ENCODE measurements at regions not wholly inside any gene's neighbourhood (a gene's known extent, or its start where the extent isn't known, plus 50 kb on each side); places are given as distances from the start of the nearest gene placed in this dataset.

DNA sequence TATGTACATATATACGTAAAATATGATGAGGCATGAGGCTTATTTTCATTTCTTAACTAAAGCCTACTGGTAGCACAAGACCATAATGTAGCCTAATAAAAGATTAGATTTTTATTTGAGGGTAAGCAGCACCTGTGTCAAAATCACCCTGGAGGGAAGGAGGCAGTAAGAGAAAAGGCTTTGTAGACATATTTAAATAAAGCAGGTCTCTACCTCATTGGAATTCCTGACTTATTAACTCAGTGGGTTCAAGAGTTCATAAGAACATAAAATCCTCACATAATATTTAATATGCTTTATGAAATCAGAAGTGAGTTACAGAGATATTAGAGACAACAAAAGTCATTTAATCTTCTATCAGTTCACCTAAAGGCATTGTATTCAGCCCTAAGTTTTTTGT lies 261.6 kb upstream of the ANKRD50 start:
- TF ChIP-seq, protein P1, sequence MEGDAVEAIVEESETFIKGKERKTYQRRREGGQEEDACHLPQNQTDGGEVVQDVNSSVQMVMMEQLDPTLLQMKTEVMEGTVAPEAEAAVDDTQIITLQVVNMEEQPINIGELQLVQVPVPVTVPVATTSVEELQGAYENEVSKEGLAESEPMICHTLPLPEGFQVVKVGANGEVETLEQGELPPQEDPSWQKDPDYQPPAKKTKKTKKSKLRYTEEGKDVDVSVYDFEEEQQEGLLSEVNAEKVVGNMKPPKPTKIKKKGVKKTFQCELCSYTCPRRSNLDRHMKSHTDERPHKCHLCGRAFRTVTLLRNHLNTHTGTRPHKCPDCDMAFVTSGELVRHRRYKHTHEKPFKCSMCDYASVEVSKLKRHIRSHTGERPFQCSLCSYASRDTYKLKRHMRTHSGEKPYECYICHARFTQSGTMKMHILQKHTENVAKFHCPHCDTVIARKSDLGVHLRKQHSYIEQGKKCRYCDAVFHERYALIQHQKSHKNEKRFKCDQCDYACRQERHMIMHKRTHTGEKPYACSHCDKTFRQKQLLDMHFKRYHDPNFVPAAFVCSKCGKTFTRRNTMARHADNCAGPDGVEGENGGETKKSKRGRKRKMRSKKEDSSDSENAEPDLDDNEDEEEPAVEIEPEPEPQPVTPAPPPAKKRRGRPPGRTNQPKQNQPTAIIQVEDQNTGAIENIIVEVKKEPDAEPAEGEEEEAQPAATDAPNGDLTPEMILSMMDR (IDR thresholded peaks at IDR 0.05 in 2 of 3, conservative IDR thresholded peaks at IDR 0.05 in 1 of 3; ENCODE audit: insufficient read depth in 2 of 3, low read depth in 1 of 3, low read length in 3 of 3): no peak
- TF ChIP-seq PCBP1 (IDR thresholded peaks at IDR 0.05; ENCODE audit: low read depth, low read length, poor library complexity, severe bottlenecking) (no peak), ZNF830 (CRISPR knock-in tag; IDR thresholded peaks at IDR 0.05) (no peak), POLR2AphosphoS5 (IDR thresholded peaks at IDR 0.05; ENCODE audit: control insufficient read depth, insufficient read depth, low read depth, low read length) (no peak)
